ENCODE measurements at regions not wholly inside any gene's neighbourhood (a gene's known extent, or its start where the extent isn't known, plus 50 kb on each side); places are given as distances from the start of the nearest gene placed in this dataset.

DNA sequence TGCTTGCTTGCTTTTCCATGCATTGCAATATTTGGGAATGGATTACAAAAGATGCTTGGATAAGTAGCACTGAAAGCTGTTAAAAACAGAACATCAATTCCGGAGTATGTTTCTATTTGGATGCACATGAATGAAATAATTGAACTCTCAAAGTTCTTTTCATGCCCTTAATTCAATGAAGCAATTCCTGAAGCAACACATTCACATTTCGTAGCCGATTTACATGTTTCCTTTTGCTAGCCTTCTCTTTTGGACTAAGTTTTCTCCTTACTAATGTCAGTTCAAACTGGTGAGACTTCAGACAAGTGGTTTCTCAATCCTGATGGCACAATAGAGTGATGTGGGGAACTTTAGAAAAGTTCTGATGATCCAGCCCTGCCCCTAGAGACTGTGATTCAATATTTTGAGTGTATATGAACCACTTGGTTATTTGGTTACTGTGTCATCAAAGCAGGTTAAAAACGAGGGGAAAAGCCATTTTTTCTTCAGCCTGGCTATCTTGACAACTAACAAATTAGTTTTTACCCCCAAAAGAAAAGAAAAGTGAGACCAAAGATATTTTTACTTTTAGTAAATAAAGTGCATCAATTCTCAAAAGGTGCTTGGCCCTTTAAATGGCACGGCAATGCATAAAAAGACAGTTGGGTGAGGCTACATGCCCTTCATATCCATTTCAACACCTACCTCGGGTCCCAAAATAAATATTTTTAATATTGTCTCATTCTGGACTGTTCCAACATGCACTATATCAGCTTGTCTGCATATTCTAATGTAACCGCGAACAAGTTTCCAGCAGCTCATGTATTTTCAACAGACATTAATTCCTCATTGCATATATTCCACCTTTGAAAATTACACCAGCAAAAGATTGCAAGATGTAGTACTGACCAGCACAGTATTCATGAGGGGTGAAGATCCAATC, 90.1 kb upstream of the RPL34 start:
- H3K4me3 Mint-ChIP-seq (ENCODE audit: unreplicated experiment), result no peak overlapping the region
- H3K27ac Mint-ChIP-seq (ENCODE audit: unreplicated experiment), result no peak overlapping the region
- no peaks in the 10 kb centered on the region for H3K27me3 Mint-ChIP-seq (ENCODE audit: low read depth)
- no peak for DNase-seq (ENCODE audit: low spot score)
- TF ChIP-seq, protein P1, sequence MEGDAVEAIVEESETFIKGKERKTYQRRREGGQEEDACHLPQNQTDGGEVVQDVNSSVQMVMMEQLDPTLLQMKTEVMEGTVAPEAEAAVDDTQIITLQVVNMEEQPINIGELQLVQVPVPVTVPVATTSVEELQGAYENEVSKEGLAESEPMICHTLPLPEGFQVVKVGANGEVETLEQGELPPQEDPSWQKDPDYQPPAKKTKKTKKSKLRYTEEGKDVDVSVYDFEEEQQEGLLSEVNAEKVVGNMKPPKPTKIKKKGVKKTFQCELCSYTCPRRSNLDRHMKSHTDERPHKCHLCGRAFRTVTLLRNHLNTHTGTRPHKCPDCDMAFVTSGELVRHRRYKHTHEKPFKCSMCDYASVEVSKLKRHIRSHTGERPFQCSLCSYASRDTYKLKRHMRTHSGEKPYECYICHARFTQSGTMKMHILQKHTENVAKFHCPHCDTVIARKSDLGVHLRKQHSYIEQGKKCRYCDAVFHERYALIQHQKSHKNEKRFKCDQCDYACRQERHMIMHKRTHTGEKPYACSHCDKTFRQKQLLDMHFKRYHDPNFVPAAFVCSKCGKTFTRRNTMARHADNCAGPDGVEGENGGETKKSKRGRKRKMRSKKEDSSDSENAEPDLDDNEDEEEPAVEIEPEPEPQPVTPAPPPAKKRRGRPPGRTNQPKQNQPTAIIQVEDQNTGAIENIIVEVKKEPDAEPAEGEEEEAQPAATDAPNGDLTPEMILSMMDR (IDR thresholded peaks at IDR 0.05), result no peak
- peaks cover 3% of the 10 kb centered on the region for H3K9me3 Mint-ChIP-seq (ENCODE audit: low read depth)
- H3K36me3 Mint-ChIP-seq (ENCODE audit: low read depth), result no peaks in the 10 kb centered on the region
- peaks cover 15% of the 10 kb centered on the region for H3K4me1 Mint-ChIP-seq (ENCODE audit: low read depth)

DNA sequence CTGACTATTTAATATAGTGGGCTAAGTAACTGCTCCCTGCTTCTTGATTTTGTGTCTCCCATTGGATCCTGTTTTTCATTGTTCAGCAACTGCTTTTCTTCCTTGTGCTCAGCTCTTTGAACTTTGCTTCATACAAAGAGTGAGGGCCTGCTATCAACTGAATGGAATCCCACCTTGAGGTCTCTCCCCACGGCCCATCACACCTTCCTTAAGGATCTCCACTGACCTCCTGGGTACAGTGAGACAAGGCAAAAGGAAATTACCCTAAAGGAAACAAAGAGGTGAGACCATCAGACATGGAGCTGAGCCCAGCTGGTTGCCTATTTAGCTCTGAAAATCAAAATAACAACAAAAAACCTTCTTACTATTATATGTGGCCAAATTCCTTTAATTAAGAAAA, 91.3 kb upstream of the RPL34 start:
- Mint-ChIP-seq H3K4me3 (ENCODE audit: unreplicated experiment) (no peak overlapping the region), H3K36me3 (ENCODE audit: low read depth) (no peaks in the 10 kb centered on the region), H3K9me3 (ENCODE audit: low read depth) (peaks cover 8% of the 10 kb centered on the region), H3K27ac (ENCODE audit: unreplicated experiment) (no peak overlapping the region), H3K27me3 (ENCODE audit: low read depth) (no peaks in the 10 kb centered on the region), H3K4me1 (ENCODE audit: low read depth) (peaks cover 15% of the 10 kb centered on the region)
- TF ChIP-seq, protein P1 (IDR thresholded peaks at IDR 0.05), result no peak
- DNase-seq (ENCODE audit: low spot score), result no peak

DNA sequence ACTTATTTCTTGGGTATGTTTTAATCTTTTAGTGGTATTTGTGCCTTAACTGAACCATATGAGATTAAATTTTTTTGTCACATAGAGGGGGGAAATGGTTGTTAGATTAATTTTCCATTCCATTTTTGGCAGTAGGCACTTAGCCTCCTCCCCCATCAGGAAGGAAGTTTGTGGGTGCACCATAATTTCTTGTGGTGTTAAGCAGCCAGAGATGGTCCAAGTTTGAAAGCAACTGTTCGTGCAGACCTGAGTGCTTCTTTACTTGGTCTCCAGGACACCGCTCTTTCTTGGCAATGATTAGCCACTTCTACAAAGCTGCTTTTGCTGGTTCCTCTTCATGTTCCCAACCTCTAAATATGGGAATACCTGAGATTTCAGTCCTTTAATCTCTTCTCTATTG, 92.7 kb upstream of the RPL34 start:
- TF ChIP-seq, protein P1 (IDR thresholded peaks at IDR 0.05), result no peak
- Mint-ChIP-seq H3K36me3 (ENCODE audit: low read depth) (no peaks in the 10 kb centered on the region), H3K27me3 (ENCODE audit: low read depth) (no peaks in the 10 kb centered on the region), H3K4me3 (ENCODE audit: unreplicated experiment) (no peak overlapping the region), H3K27ac (ENCODE audit: unreplicated experiment) (no peak overlapping the region), H3K9me3 (ENCODE audit: low read depth) (peaks cover 8% of the 10 kb centered on the region), H3K4me1 (ENCODE audit: low read depth) (peaks cover 6% of the 10 kb centered on the region)
- no peak for DNase-seq (ENCODE audit: low spot score)

DNA sequence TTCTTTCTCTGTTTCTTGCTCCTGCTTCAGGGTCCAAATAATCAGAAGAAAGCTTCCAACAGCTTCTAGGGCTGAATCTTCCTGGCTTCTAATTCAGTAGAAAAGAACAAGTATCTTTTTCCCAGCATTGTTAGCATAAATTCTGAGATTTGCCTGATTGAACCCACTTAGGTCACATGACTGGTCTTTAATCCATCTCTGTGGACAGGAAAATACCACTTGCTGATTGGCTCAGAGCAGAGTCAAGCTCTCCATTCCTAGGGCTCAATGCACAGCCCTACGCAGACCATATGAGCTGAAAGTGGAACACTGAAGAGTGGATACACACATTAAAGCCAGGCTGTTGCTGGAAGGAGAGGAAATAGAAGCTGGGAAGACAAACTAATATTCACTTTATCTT, 99.6 kb upstream of the RPL34 start:
- no peak for DNase-seq (ENCODE audit: low spot score)
- H3K9me3 Mint-ChIP-seq (ENCODE audit: low read depth), result peaks cover 8% of the 10 kb centered on the region
- H3K36me3 Mint-ChIP-seq (ENCODE audit: low read depth), result no peaks in the 10 kb centered on the region
- H3K27ac Mint-ChIP-seq (ENCODE audit: unreplicated experiment), result no peak overlapping the region
- no peak overlapping the region for H3K4me3 Mint-ChIP-seq (ENCODE audit: unreplicated experiment)
- no peaks in the 10 kb centered on the region for H3K27me3 Mint-ChIP-seq (ENCODE audit: low read depth)
- TF ChIP-seq, protein P1 (IDR thresholded peaks at IDR 0.05), result no peak
- H3K4me1 Mint-ChIP-seq (ENCODE audit: low read depth), result no peaks in the 10 kb centered on the region

DNA sequence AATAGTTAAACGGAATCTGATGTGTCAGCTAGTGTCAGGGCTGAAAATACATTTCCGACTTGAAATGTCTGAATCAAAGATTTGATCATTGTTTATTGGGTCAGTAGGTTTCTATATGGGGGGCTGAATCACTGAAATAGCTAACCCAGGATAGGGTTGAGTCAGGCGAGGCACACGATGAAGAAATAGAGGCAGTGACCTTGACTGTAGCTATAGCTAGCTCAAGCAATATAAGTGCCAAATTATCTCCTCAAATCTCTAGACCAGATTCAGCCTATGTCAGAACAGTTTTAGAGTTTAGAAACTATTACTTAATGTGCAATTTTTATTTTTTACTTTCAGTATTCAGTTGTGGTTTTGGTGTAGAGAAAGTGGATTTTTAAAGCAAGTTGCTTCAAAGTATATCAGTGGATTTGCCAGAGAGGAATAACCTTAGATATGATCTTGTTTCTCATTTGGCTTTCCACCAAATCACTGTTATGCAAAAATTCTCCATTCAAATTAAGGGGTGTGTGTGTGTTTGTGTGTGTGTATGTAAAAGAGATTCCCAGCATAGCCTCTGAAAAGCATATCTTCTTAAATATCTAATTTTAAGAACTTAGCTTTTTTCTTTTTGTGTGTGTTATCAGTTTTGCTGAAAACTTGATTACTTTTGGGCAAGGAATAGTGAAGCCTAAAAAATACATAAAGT, 100.3 kb upstream of the RPL34 start:
- H3K4me1 Mint-ChIP-seq (ENCODE audit: low read depth), result no peaks in the 10 kb centered on the region
- H3K9me3 Mint-ChIP-seq (ENCODE audit: low read depth), result peaks cover 3% of the 10 kb centered on the region
- H3K4me3 Mint-ChIP-seq (ENCODE audit: unreplicated experiment), result no peak overlapping the region
- TF ChIP-seq, protein P1 (IDR thresholded peaks at IDR 0.05), result no peak
- H3K36me3 Mint-ChIP-seq (ENCODE audit: low read depth), result no peaks in the 10 kb centered on the region
- no peaks in the 10 kb centered on the region for H3K27me3 Mint-ChIP-seq (ENCODE audit: low read depth)
- DNase-seq (ENCODE audit: low spot score), result no peak
- no peak overlapping the region for H3K27ac Mint-ChIP-seq (ENCODE audit: unreplicated experiment)

Data from chondrocyte (in vitro differentiated cells).